Prostate gland (tissue), 2 donors: ENCODE measurements at regions not wholly inside any gene's neighbourhood (a gene's known extent, or its start where the extent isn't known, plus 50 kb on each side); places are given as distances from the start of the nearest gene placed in this dataset.

Experiments used
- DNase-seq: peaks from one replicate; pipeline ENCODE4 v3.0.0-alpha.2; 2019; ENCODE audit warnings: low spot score
- H3K27ac ChIP-seq, 2 donors: fragments of 200-600 bp; sonication (generic); 2 replicates each; pipeline ENCODE4 v1.5.1; 2017 to 2019
- H3K27me3 ChIP-seq: fragments of 200-600 bp; sonication (generic); replicated peaks from 2 replicates; pipeline ENCODE4 v1.5.1; 2019; ENCODE audit not compliant: insufficient read depth
- H3K36me3 ChIP-seq, 2 donors: fragments of 200-600 bp; sonication (generic); 1 replicate in 1 of 2; 2 replicates in 1 of 2; pipeline versions ENCODE4 v1.5.1 to v1.8.1; 2017 to 2019
- H3K4me1 ChIP-seq: fragments of 200-600 bp; sonication (generic); replicated peaks from 2 replicates; pipeline ENCODE4 v1.5.1; 2019
- H3K4me3 ChIP-seq, 2 donors: fragments of 200-600 bp; sonication (generic); 2 replicates each; pipeline ENCODE4 v1.5.1; 2017 to 2019
- H3K9me3 ChIP-seq: fragments of 200-600 bp; sonication (generic); 2 replicates; pipeline ENCODE4 v1.5.1; 2017
- POLR2A ChIP-seq: fragments of 450-650 bp; IDR thresholded peaks from one replicate; pipeline ENCODE4 v1.6.1; 2016; ENCODE audit warnings: antibody characterized with exemption, mild to moderate bottlenecking
- POLR2AphosphoS5 ChIP-seq: sonication (generic); formaldehyde crosslinking; IDR thresholded peaks from one replicate; pipeline ENCODE4 v1.6.1; 2017; ENCODE audit warnings: antibody characterized with exemption
- WGBS: methylation state at CpG from one replicate; pipeline ENCODE4 v1.1.5; 2018; 5-methylcytosine and 5-hydroxymethylcytosine counted together
- intact Hi-C: fragments of 100-400 bp; cut with DNase I; formaldehyde crosslinking; loops from one replicate; pipeline ENCODE4 v1.14.2; 2022
- TF ChIP-seq, protein P1 (sequence below), 4 experiments: fragments of 200-600 bp in 2 of 4; fragments of 450-650 bp in 2 of 4; sonication (generic) in 2 of 4; IDR thresholded peaks; 1 replicate in 3 of 4; 2 replicates in 1 of 4; pipeline ENCODE4 v1.5.1; 2016 to 2019; ENCODE audit warnings: antibody characterized with exemption in 4 of 4, mild to moderate bottlenecking in 2 of 4, moderate library complexity in 2 of 4

DNA sequence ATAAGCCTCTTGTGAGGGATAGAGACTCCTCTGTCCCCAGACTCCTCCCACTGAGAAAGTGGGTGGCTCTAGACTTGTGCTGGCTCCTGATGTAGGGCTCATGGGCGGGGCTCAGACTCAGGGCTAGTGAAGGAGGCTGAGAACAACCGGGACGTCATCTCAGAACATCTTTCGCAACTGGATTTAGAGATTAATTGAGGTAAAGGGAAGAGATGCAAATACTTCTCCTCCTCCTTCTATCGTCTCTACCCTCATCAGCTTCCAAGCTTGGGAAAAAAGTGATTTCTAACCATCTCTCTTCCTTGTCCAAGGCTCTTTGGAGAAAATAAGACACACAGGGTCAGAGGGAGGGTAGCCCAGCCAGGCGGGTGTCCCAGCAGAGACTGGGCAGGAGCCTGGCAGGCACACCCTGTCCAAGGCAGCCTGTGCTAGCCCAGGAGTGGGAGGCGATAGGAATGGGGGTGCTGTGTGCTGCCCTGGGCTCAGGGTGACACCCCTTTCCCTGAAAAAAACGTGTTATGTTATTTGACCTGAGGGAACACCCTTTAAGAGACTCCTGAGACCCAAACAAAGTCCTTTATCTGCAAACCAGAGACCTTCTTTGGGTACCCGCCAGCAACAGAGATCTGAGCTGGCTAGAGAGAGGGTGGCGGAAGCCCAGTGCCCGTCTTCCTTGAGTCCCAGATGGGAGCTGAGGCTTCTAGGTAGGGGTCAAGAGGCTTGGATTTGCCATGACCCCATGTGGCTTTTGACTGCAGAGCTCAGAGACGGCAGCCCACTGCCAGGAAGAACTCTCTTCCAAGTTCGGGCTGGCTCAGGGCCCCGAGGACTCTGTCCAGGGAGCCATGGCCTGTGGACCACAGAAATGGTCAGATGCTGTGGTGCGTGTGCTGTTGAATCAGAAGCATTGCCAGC, 160.9 kb downstream of the ADAMTS15 start:
- Histone ChIP-seq H3K9me3 (no peaks in the 10 kb centered on the region), H3K4me3 (no peak overlapping the region), H3K36me3 (no peaks in the 10 kb centered on the region), H3K27me3 (no peaks in the 10 kb centered on the region), H3K27ac (peak overlapping the region; percentile 13 to 56), H3K4me1 (no peaks in the 10 kb centered on the region)
- intact Hi-C loops, result loop anchor here (5.0 kb wide), 1 partner anchor 92 kb away; no protein-coding TSS in a partner anchor
- 57% methylated on average over 15 of the region's 15 CpGs for WGBS
- TF ChIP-seq, protein P1, sequence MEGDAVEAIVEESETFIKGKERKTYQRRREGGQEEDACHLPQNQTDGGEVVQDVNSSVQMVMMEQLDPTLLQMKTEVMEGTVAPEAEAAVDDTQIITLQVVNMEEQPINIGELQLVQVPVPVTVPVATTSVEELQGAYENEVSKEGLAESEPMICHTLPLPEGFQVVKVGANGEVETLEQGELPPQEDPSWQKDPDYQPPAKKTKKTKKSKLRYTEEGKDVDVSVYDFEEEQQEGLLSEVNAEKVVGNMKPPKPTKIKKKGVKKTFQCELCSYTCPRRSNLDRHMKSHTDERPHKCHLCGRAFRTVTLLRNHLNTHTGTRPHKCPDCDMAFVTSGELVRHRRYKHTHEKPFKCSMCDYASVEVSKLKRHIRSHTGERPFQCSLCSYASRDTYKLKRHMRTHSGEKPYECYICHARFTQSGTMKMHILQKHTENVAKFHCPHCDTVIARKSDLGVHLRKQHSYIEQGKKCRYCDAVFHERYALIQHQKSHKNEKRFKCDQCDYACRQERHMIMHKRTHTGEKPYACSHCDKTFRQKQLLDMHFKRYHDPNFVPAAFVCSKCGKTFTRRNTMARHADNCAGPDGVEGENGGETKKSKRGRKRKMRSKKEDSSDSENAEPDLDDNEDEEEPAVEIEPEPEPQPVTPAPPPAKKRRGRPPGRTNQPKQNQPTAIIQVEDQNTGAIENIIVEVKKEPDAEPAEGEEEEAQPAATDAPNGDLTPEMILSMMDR (IDR thresholded peaks at IDR 0.05), result no peak
- no peak for TF ChIP-seq POLR2A
- TF ChIP-seq POLR2AphosphoS5, result no peak
- DNase-seq, result no peak

DNA sequence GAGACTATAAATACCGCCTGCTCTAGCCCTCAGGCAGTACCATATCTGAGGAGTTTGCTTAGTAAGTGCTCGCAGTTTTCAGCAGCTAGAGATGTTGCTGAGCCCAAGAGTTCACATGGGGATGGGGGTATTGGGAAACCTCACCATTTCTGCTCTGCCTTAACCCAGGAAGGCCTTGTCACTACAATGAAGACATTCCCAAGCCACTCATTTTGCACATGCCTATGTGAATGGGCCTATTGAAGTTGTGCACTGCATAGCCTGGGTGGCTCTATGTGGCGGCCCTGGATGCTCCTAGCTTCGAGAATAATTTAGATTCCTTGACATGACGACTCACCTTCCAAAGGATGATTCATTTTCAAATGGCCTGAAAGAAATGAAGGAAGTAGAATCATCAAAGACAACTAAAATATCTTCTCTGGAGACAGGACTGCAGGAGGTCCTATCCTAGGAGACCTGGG, 163.4 kb downstream of the ADAMTS15 start:
- Histone ChIP-seq H3K4me3 (no peak overlapping the region), H3K4me1 (no peaks in the 10 kb centered on the region), H3K36me3 (no peaks in the 10 kb centered on the region), H3K27ac (no peak overlapping the region), H3K9me3 (no peaks in the 10 kb centered on the region), H3K27me3 (no peaks in the 10 kb centered on the region)
- DNase-seq, result no peak
- intact Hi-C loops, result no loop called here
- TF ChIP-seq POLR2AphosphoS5 (no peak), POLR2A (no peak)
- TF ChIP-seq, protein P1 (IDR thresholded peaks at IDR 0.05), result no peak
- WGBS, result 73% methylated on average over 5 of the region's 5 CpGs

- 96% methylated on average over 2 of the region's 2 CpGs for WGBS
- H3K27me3 ChIP-seq, result no peaks in the 10 kb centered on the region
- TF ChIP-seq POLR2AphosphoS5, result no peak
- TF ChIP-seq, protein P1 (IDR thresholded peaks at IDR 0.05), result no peak
- H3K4me1 ChIP-seq, result no peaks in the 10 kb centered on the region
- H3K4me3 ChIP-seq, result no peak overlapping the region
- intact Hi-C loops, result no loop called here
- no peak for DNase-seq
- no peak overlapping the region for H3K27ac ChIP-seq
- H3K9me3 ChIP-seq, result no peaks in the 10 kb centered on the region
- H3K36me3 ChIP-seq, result no peaks in the 10 kb centered on the region
Measured at GRCh38 chr11:130612291-130612851, 163.9 kb downstream of the ADAMTS15 start.

- Histone ChIP-seq H3K4me1 (no peaks in the 10 kb centered on the region), H3K27me3 (no peaks in the 10 kb centered on the region), H3K4me3 (no peak overlapping the region), H3K27ac (no peak overlapping the region), H3K9me3 (no peaks in the 10 kb centered on the region), H3K36me3 (no peaks in the 10 kb centered on the region)
- no peak for DNase-seq
- 59% methylated on average over 4 of the region's 4 CpGs for WGBS
- TF ChIP-seq POLR2AphosphoS5, result no peak
- intact Hi-C loops, result no loop called here
Measured at GRCh38 chr11:130613396-130613795, 165.0 kb downstream of the ADAMTS15 start.

- Histone ChIP-seq H3K4me1 (no peaks in the 10 kb centered on the region), H3K4me3 (no peak overlapping the region), H3K36me3 (no peaks in the 10 kb centered on the region), H3K27me3 (no peaks in the 10 kb centered on the region), H3K9me3 (no peaks in the 10 kb centered on the region), H3K27ac (no peak overlapping the region)
- intact Hi-C loops, result no loop called here
- WGBS, result 82% methylated on average over 3 of the region's 3 CpGs
- no peak for TF ChIP-seq POLR2AphosphoS5
- TF ChIP-seq POLR2A, result no peak
- TF ChIP-seq, protein P1 (IDR thresholded peaks at IDR 0.05), result no peak
- no peak for DNase-seq
Measured at GRCh38 chr11:130614591-130614990, 166.1 kb downstream of the ADAMTS15 start.
